WTC11 (cell line): ENCODE measurements at regions not wholly inside any gene's neighbourhood (a gene's known extent, or its start where the extent isn't known, plus 50 kb on each side); places are given as distances from the start of the nearest gene placed in this dataset.

Experiments
- GABPB1 ChIP-seq: sonication (generic); formaldehyde crosslinking; IDR thresholded peaks from 2 replicates; pipeline ENCODE4 v1.8.1; 2023; ENCODE audit warnings: mild to moderate bottlenecking, missing genetic modification reagents
- MAX ChIP-seq: sonication (generic); formaldehyde crosslinking; IDR thresholded peaks from 2 replicates; pipeline ENCODE4 v1.8.0; 2022; ENCODE audit warnings: mild to moderate bottlenecking, missing genetic modification reagents
- TCF7 ChIP-seq: sonication (generic); formaldehyde crosslinking; IDR thresholded peaks from 2 replicates; pipeline ENCODE4 v1.8.0; 2022; ENCODE audit warnings: mild to moderate bottlenecking, low read depth, missing genetic modification reagents, moderate library complexity

- TF ChIP-seq GABPB1 (no peak), MAX (no peak), TCF7 (no peak)
Observed at GRCh38 chr10:131669838-131670237, 231.0 kb upstream of the PPP2R2D start.
